GM06990 (cell line): ENCODE measurements at regions not wholly inside any gene's neighbourhood (a gene's known extent, or its start where the extent isn't known, plus 50 kb on each side); places are given as distances from the start of the nearest gene placed in this dataset.

Experiments
- DNase-seq: peaks from one replicate; pipeline ENCODE4 v3.0.0-alpha.2; 2011; ENCODE audit not compliant: insufficient read length; ENCODE audit errors: extremely low read depth
- H3K27me3 ChIP-seq: replicated peaks from 2 replicates; pipeline ENCODE4 v1.6.0; 2011; ENCODE audit warnings: low read length; ENCODE audit not compliant: control insufficient read depth, insufficient read depth
- H3K36me3 ChIP-seq: 2 replicates; pipeline ENCODE4 v1.5.1; 2011; ENCODE audit warnings: low read length; ENCODE audit not compliant: control insufficient read depth, insufficient read depth
- H3K4me3 ChIP-seq: replicated peaks from 2 replicates; pipeline ENCODE4 v1.5.1; 2011; ENCODE audit warnings: low read depth, mild to moderate bottlenecking, control low read depth, low read length
- TF ChIP-seq, protein P1 (sequence below): IDR thresholded peaks from 2 replicates; pipeline ENCODE4 v1.5.1; 2011; ENCODE audit warnings: low read length, control low read depth, mild to moderate bottlenecking, inconsistent platforms; ENCODE audit not compliant: insufficient read depth, poor library complexity, severe bottlenecking

DNA sequence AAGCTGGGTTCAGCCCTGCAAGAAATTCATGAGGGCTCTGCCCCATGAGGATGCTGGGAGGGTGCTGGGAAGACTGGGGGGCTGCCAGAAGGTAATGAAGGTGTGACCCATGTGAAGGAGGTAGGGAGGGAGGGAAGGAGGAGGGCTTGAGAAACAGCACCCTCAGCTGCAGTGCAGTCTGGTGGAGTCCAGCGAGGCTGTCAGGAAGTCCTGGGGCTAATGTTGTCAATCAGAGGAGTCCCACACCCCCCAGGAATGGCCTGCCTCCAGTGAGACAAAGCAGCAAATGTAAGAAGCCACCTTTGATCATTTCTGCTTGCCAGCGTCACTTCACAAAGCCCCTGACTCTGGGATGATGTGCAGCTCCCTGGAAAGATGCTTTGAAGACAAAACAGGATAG, 248.4 kb downstream of the SH3BP4 start:
- Histone ChIP-seq H3K27me3 (no peaks in the 10 kb centered on the region; the same call in 1 of the 2 replicates), H3K36me3 (no peaks in the 10 kb centered on the region), H3K4me3 (no peak overlapping the region)
- DNase-seq: no peak
- TF ChIP-seq, protein P1, sequence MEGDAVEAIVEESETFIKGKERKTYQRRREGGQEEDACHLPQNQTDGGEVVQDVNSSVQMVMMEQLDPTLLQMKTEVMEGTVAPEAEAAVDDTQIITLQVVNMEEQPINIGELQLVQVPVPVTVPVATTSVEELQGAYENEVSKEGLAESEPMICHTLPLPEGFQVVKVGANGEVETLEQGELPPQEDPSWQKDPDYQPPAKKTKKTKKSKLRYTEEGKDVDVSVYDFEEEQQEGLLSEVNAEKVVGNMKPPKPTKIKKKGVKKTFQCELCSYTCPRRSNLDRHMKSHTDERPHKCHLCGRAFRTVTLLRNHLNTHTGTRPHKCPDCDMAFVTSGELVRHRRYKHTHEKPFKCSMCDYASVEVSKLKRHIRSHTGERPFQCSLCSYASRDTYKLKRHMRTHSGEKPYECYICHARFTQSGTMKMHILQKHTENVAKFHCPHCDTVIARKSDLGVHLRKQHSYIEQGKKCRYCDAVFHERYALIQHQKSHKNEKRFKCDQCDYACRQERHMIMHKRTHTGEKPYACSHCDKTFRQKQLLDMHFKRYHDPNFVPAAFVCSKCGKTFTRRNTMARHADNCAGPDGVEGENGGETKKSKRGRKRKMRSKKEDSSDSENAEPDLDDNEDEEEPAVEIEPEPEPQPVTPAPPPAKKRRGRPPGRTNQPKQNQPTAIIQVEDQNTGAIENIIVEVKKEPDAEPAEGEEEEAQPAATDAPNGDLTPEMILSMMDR: no peak

DNA sequence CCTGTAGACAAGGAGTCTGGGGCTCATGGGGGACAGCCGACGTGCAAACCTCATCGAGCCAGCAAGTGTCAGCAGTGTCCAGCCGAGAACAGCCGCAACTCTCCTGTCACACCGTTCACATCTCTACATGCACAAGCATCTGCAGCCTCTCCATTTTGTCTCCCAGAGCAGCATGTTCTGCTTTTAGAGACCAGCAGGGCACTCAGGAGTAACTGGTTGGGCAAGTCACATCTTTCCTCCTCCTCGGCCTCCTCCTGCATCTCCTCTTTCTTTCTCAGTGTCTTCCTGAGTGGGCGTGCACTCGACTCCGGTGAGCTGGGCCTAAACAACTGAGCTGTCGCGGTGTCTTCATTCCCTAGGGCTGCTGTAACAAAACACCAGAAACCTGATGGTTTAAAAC, 249.9 kb downstream of the SH3BP4 start:
- Histone ChIP-seq H3K27me3 (no peaks in the 10 kb centered on the region), H3K36me3 (no peaks in the 10 kb centered on the region), H3K4me3 (no peak overlapping the region)
- TF ChIP-seq, protein P1: no peak
- DNase-seq: no peak

DNA sequence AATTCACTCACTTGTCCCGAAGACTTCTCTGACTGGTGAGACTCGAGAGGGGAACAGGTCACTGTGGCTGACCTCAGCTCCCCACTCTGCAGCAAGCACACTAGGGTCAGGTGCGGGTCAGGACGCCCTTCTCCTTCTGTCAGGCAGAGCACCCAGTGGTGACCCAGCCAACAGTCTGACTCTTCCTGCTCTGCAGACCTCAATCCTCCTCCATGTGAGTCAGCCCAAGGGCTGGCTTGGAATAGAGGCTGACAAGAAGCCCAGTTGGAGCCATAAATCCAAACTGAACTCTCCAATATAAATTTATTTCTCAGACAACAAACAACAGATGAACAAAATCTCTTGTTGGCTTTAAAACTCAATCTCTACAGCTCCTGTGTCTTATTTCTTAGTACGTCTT, 253.1 kb downstream of the SH3BP4 start:
- Histone ChIP-seq H3K4me3 (no peak overlapping the region), H3K36me3 (no peaks in the 10 kb centered on the region), H3K27me3 (no peaks in the 10 kb centered on the region; the same call in 1 of the 2 replicates)
- DNase-seq: no peak
- TF ChIP-seq, protein P1: no peak

DNA sequence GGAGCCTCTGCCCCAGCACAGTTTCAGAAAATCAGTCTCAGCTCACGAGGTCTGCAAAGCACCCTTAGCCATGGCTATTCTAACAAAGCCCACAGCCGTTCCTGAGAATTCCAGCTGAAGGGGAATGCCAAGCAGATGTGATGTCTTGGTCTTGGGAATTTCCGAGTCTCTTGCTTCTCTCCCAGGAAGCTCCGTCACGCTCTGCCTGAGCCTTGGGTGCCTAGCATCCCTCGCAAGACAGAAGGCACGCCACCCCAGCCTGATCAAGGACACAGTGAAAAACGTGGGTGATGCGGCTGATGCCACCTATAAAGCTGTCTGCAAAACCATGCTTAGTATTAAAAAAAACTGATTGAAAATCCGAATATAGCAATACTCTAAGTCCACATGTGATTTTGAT, 254.6 kb downstream of the SH3BP4 start:
- Histone ChIP-seq H3K36me3 (no peaks in the 10 kb centered on the region), H3K27me3 (no peaks in the 10 kb centered on the region; the same call in 1 of the 2 replicates), H3K4me3 (no peak overlapping the region)
- DNase-seq: no peak
- TF ChIP-seq, protein P1: no peak

DNA sequence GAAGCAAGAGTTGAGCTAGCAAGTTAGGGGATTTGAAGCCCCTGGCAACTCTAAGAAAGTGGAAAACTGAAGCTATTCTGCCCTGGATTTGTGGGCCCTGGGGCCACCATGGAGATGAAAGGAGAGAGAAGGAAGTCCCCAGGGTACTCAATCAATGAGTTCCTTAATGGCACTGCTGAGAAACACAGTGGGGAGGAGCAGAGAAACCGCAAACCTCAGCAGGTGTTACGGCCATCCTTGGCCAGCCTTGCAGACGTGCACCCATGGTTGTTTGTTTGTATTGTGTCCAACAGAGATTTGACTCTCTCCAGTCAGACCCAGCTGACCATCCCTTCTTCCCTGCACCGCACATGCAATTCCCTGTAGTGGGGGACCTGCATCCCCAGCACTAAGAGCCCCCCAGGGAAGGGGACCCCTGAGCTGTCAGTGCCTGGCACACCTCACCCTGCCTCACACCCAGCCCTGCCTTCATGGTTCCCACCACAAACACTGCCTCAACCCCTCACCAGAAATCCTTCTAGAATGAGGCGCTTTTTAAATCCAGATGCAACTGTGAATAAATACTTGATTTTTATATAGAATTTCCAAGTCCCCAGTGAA, 255.3 kb downstream of the SH3BP4 start:
- Histone ChIP-seq H3K27me3 (no peaks in the 10 kb centered on the region; the same call in 1 of the 2 replicates), H3K4me3 (no peak overlapping the region), H3K36me3 (no peaks in the 10 kb centered on the region)
- TF ChIP-seq, protein P1: no peak
- peak; percentile 24 for DNase-seq

DNA sequence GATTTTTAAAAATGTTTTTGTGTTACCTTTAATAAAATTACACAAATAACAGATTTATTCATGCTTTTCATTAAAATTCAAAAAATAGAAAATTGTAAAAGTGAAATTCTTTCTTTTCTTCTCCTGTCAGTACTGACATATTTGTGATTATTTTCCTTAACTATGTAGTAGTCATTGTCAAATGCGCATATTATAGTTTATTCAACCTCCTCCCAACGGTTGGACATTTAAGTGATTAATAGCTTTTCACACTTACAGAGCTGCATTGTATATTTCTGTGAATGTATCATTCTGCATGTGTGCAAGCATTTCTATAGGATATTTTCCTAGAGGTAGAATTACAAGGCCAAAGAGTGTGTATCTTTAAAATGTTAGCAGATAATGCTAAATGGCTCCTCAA, 259.2 kb downstream of the SH3BP4 start:
- H3K27me3 ChIP-seq: no peaks in the 10 kb centered on the region; the same call in 1 of the 2 replicates
- no peaks in the 10 kb centered on the region for H3K36me3 ChIP-seq
- no peak overlapping the region for H3K4me3 ChIP-seq
- TF ChIP-seq, protein P1: no peak
- no peak for DNase-seq
